ENCODE measurements at regions not wholly inside any gene's neighbourhood (a gene's known extent, or its start where the extent isn't known, plus 50 kb on each side); places are given as distances from the start of the nearest gene placed in this dataset.

GRCh38 chr7:10100572-10100971 is 873.1 kb upstream of the PHF14 start:
- Histone ChIP-seq H3K9me1 (ENCODE audit: insufficient read depth, low read length) (no peaks in the 10 kb centered on the region), H2BK15ac (ENCODE audit: low read depth, low read length) (no peak overlapping the region), H3K4me1 (ENCODE audit: control insufficient read depth, insufficient read depth, low read length) (no peaks in the 10 kb centered on the region), H3K9ac (ENCODE audit: low read depth, low read length) (no peak overlapping the region), H4K91ac (ENCODE audit: insufficient read depth, low read depth, low read length) (no peak overlapping the region), H4K8ac (ENCODE audit: low read depth in 2 of 2, low read length in 2 of 2) (no peak overlapping the region), H2AK9ac (replicated peaks; ENCODE audit: low read depth, low read length, poor library complexity) (no peak overlapping the region), H4K5ac (ENCODE audit: low read depth, low read length) (no peak overlapping the region), H3K56ac (ENCODE audit: extremely low read depth, insufficient read depth, low read length) (no peak overlapping the region), H3K9me3 (ENCODE audit: control insufficient read depth, insufficient read depth, low read length) (peaks cover 9% of the 10 kb centered on the region; the same call in 1 of the 2 replicates), H2BK20ac (ENCODE audit: low read depth, low read length) (no peak overlapping the region), H3K4me3 (ENCODE audit: insufficient read depth, low read depth, low read length) (no peak overlapping the region), H3K14ac (replicated peaks; ENCODE audit: low read depth, low read length) (no peak overlapping the region), H2AFZ (replicated peaks; ENCODE audit: low read length, poor library complexity) (no peak overlapping the region), H3K27ac (ENCODE audit: insufficient read depth, low read length) (no peak overlapping the region), H2AK5ac (ENCODE audit: low read depth, low read length) (no peak overlapping the region), H3K36me3 (ENCODE audit: control insufficient read depth, insufficient read depth, low read length) (no peaks in the 10 kb centered on the region), H2BK120ac (ENCODE audit: low read depth, low read length) (no peak overlapping the region), H4K20me1 (ENCODE audit: insufficient read depth, low read length) (no peaks in the 10 kb centered on the region), H3K4ac (ENCODE audit: low read depth, low read length) (no peak overlapping the region), H3K18ac (ENCODE audit: low read depth, low read length) (no peak overlapping the region), H2BK5ac (ENCODE audit: low read depth, low read length, poor library complexity, severe bottlenecking) (no peak overlapping the region), H3K27me3 (ENCODE audit: control insufficient read depth, insufficient read depth, low read length) (no peaks in the 10 kb centered on the region), H3K79me1 (ENCODE audit: low read depth in 1 of 2, low read length in 2 of 2) (no peaks in the 10 kb centered on the region), H3K4me2 (ENCODE audit: low read depth, low read length) (no peak overlapping the region), H3K23ac (ENCODE audit: low read depth, low read length) (no peak overlapping the region)
- no peak for ATAC-seq (ENCODE audit: low read depth)
- ChIA-PET CTCF (no interaction called here), POLR2A (ENCODE audit: unreplicated experiment) (no interaction called here)
- dilution Hi-C loops (cut with HindIII; ENCODE audit: low sequenced_read_pairs, unreplicated experiment) (no loop called here), in situ Hi-C loops (cut with MboI; ENCODE audit: low sequenced_read_pairs) (no loop called here), intact Hi-C loops (cut with micrococcal nuclease) (no loop called here)
- TF ChIP-seq POLR2A (IDR thresholded peaks at IDR 0.05; ENCODE audit: low read depth, low read length), result no peak
- no peak for TF ChIP-seq RFX5 (IDR thresholded peaks at IDR 0.05; ENCODE audit: low read depth, low read length)
- TF ChIP-seq MXI1 (IDR thresholded peaks at IDR 0.05; ENCODE audit: borderline replicate concordance, low read depth, low read length), result no peak
- TF ChIP-seq CHD1 (IDR thresholded peaks at IDR 0.05; ENCODE audit: low read depth, low read length), result no peak
- no peak for TF ChIP-seq ELK1 (IDR thresholded peaks at IDR 0.05; ENCODE audit: borderline replicate concordance, low read depth, low read length)
- TF ChIP-seq RCOR1 (IDR thresholded peaks at IDR 0.05; ENCODE audit: insufficient replicate concordance, low read length), result no peak
- no peak for TF ChIP-seq SMC3 (IDR thresholded peaks at IDR 0.05; ENCODE audit: low read depth, low read length)
- no peak for TF ChIP-seq USF2 (IDR thresholded peaks at IDR 0.05; ENCODE audit: low read depth, low read length)
- TF ChIP-seq CEBPB (IDR thresholded peaks at IDR 0.05; ENCODE audit: low read depth, low read length), result no peak
- TF ChIP-seq NFE2L2 (IDR thresholded peaks at IDR 0.05; ENCODE audit: low read depth, low read length), result no peak
- TF ChIP-seq FOS (IDR thresholded peaks at IDR 0.05; ENCODE audit: low read depth, low read length), result no peak
- TF ChIP-seq, protein P1, sequence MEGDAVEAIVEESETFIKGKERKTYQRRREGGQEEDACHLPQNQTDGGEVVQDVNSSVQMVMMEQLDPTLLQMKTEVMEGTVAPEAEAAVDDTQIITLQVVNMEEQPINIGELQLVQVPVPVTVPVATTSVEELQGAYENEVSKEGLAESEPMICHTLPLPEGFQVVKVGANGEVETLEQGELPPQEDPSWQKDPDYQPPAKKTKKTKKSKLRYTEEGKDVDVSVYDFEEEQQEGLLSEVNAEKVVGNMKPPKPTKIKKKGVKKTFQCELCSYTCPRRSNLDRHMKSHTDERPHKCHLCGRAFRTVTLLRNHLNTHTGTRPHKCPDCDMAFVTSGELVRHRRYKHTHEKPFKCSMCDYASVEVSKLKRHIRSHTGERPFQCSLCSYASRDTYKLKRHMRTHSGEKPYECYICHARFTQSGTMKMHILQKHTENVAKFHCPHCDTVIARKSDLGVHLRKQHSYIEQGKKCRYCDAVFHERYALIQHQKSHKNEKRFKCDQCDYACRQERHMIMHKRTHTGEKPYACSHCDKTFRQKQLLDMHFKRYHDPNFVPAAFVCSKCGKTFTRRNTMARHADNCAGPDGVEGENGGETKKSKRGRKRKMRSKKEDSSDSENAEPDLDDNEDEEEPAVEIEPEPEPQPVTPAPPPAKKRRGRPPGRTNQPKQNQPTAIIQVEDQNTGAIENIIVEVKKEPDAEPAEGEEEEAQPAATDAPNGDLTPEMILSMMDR (conservative IDR thresholded peaks at IDR 0.05; ENCODE audit: low read depth, low read length), result no peak
- TF ChIP-seq BHLHE40 (IDR thresholded peaks at IDR 0.05; ENCODE audit: low read depth, low read length), result no peak
- TF ChIP-seq RAD21 (IDR thresholded peaks at IDR 0.05; ENCODE audit: low read length), result no peak
- TF ChIP-seq MAFK (IDR thresholded peaks at IDR 0.05; ENCODE audit: low read depth, low read length), result no peak
- no peak for DNase-seq
- WGBS, 2 experiments (ENCODE audit: extremely low coverage in 2 of 2, insufficient read length in 1 of 2), result no CpG with 5 or more reads among the region's 2 CpGs
- no TSS peak for BruUV-seq (replicated peaks)

Data from IMR-90 (cell line).